Vagina (tissue), 2 donors: ENCODE measurements at regions not wholly inside any gene's neighbourhood (a gene's known extent, or its start where the extent isn't known, plus 50 kb on each side); places are given as distances from the start of the nearest gene placed in this dataset.
A peak's percentile ranks its signal among the peaks of the same experiment; 100 is the strongest.

ENCODE experiments used
- DNase-seq, 2 donors: peaks; one replicate each; pipeline ENCODE4 v3.0.0-alpha.2; 2017; ENCODE audit errors: extremely low spot score in 2 of 2
- H3K27ac ChIP-seq: fragments of 200-600 bp; sonication (generic); one replicate; pipeline ENCODE4 v1.5.1; 2019
- H3K27me3 ChIP-seq: fragments of 200-600 bp; sonication (generic); one replicate; pipeline ENCODE4 v1.5.1; 2019
- H3K36me3 ChIP-seq, 2 donors: fragments of 200-600 bp; sonication (generic); one replicate each; pipeline ENCODE4 v1.5.1; 2017 to 2019
- H3K4me1 ChIP-seq: fragments of 200-600 bp; sonication (generic); one replicate; pipeline ENCODE4 v1.5.1; 2019
- H3K4me3 ChIP-seq, 2 donors: fragments of 200-600 bp; sonication (generic); 1 replicate in 1 of 2; 2 replicates in 1 of 2; pipeline ENCODE4 v1.5.1; 2016 to 2019
- H3K9me3 ChIP-seq: fragments of 200-600 bp; sonication (generic); one replicate; pipeline ENCODE4 v1.5.1; 2019
- POLR2A ChIP-seq, 2 donors: fragments of 450-650 bp; IDR thresholded peaks; one replicate each; pipeline ENCODE4 v1.6.1; 2017; ENCODE audit warnings: antibody characterized with exemption in 2 of 2, mild to moderate bottlenecking in 2 of 2, moderate library complexity in 2 of 2
- POLR2AphosphoS5 ChIP-seq, 2 donors: sonication (generic); formaldehyde crosslinking; IDR thresholded peaks; one replicate each; pipeline ENCODE4 v1.9.0; 2017; ENCODE audit warnings: antibody characterized with exemption in 2 of 2, mild to moderate bottlenecking in 2 of 2, low read depth in 1 of 2; ENCODE audit not compliant: insufficient read depth in 1 of 2
- intact Hi-C: fragments of 100-400 bp; cut with DNase I; formaldehyde crosslinking; loops from one replicate; pipeline ENCODE4 v1.15.1; 2023
- TF ChIP-seq, protein P1 (sequence below), 3 experiments: fragments of 450-650 bp in 2 of 3; fragments of 200-600 bp in 1 of 3; sonication (generic) in 1 of 3; IDR thresholded peaks; one replicate each; pipeline ENCODE4 v1.5.1; 2017 to 2019; ENCODE audit warnings: antibody characterized with exemption in 3 of 3, mild to moderate bottlenecking in 2 of 3, moderate library complexity in 2 of 3

DNA sequence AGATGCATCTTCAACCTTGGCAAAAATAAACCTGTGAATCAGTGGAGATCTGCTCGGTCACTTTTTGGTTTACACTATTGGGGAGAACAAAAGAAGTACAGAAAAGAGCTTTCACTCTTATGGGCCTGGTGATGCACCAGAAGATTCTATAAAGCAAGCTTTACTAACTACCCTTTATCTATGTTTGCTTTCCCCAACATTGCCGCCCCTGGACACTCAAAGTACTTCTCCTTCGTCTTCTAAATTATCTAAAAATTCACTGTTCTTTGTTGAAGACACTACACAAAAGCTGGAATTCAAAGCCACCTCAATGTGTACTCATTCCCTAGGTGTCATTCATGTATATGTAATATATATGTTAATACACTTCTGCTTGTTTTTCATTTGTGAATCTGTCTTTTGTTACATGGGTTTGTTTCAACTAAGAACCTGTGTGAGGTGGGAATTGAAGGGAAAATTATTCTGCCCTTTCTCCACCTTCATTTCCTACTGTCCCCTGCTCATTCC is 97.9 kb upstream of the BTN3A2 start:
- TF ChIP-seq, protein P1, sequence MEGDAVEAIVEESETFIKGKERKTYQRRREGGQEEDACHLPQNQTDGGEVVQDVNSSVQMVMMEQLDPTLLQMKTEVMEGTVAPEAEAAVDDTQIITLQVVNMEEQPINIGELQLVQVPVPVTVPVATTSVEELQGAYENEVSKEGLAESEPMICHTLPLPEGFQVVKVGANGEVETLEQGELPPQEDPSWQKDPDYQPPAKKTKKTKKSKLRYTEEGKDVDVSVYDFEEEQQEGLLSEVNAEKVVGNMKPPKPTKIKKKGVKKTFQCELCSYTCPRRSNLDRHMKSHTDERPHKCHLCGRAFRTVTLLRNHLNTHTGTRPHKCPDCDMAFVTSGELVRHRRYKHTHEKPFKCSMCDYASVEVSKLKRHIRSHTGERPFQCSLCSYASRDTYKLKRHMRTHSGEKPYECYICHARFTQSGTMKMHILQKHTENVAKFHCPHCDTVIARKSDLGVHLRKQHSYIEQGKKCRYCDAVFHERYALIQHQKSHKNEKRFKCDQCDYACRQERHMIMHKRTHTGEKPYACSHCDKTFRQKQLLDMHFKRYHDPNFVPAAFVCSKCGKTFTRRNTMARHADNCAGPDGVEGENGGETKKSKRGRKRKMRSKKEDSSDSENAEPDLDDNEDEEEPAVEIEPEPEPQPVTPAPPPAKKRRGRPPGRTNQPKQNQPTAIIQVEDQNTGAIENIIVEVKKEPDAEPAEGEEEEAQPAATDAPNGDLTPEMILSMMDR (IDR thresholded peaks at IDR 0.05) = no peak
- TF ChIP-seq POLR2AphosphoS5 (IDR thresholded peaks at IDR 0.05; ENCODE audit: insufficient read depth in 1 of 2, low read depth in 1 of 2) (no peak), POLR2A (IDR thresholded peaks at IDR 0.05) (no peak)
- Histone ChIP-seq H3K9me3 (no peaks in the 10 kb centered on the region), H3K27me3 (no peaks in the 10 kb centered on the region), H3K36me3 (no peaks in the 10 kb centered on the region), H3K4me1 (peaks cover 6% of the 10 kb centered on the region), H3K27ac (no peak overlapping the region), H3K4me3 (no peak overlapping the region)
- intact Hi-C loops = no loop called here
- DNase-seq = no peak

DNA sequence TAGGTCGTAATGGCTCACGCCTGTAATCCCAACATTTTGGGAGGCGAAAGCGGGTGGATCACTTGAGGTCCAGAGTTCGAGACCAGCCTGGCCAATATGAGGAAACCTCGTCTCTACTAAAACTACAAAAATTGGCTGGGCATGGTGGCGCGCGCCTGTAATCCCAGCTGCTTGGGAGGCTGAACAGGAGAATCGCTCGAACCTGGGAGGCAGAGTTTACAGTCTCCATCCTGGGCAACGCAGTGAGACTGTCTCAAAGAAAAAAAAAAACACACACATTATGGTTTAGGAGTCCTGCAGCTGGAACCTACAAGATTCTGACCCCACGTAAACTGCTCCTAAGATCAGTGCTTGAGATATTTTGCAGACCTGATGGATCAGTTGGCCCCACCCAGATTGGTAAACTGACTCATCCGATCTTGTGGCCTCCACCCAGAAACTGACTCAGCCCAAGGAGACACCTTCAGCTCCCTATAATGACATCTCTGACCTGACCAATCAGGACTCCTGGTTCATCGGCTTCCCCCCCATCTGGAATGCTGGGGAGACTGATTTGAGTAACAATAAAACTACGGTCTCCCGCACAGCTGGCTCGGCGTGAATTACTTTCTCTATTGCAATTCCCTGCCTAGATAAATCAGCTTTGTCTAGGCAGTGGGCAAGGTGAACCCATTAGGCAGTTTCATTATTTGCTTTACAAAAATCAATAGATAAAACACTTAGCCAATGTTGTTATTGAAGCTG is 96.2 kb upstream of the BTN3A2 start:
- Histone ChIP-seq H3K4me1 (peaks cover 16% of the 10 kb centered on the region), H3K27ac (no peak overlapping the region), H3K9me3 (no peaks in the 10 kb centered on the region), H3K4me3 (no peak overlapping the region), H3K36me3 (no peaks in the 10 kb centered on the region), H3K27me3 (no peaks in the 10 kb centered on the region)
- intact Hi-C loops = no loop called here
- DNase-seq = peak in 1 of 2 donors; percentile 34
- TF ChIP-seq POLR2AphosphoS5 (IDR thresholded peaks at IDR 0.05; ENCODE audit: insufficient read depth in 1 of 2, low read depth in 1 of 2) = no peak
- no peak for TF ChIP-seq POLR2A (IDR thresholded peaks at IDR 0.05)
- TF ChIP-seq, protein P1 (IDR thresholded peaks at IDR 0.05) = no peak

DNA sequence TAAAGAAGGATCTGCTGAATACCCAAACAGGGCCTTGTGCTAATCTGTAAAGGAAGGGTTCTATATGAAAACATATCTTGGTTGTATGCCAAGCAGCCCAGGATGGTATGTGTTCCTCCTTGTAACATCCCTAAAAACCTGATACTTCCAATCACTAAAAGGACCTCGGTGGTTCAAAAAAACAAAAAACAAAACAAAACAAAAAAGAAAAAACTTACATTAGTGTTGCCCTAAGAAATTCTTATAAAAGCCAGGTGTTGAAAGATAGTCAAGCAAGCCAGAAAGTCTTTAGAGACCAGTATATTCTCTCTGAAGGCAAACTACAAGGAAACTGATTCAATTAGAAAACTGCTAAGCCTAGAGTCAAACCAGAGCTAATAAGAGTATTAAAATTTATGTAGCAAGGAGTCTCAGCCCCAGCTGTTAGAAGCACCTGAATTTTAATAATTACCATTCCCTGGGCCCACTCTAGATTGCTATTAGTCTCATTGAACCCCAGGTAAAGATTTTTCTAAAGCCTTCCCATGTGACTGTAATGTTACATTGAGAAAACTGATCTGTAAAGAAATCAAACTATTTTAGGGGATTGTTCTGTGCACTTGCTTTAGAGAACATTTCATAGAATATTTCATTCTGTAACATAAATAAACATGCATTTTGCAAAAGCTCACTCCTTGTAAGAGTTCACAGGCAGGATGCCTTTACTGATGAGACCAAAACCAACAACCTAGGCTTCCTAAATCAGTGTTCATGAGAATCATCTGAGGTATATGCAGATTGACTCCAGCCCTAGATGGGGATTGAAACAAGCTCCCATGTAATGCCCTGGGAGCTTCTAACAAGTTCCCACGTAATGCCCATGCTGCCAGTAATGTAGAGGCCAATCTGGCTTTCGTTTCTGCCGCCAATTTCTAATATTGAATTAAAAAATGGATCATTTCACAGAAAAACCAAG is 95.2 kb upstream of the BTN3A2 start:
- no peak for DNase-seq
- Histone ChIP-seq H3K27ac (no peak overlapping the region), H3K9me3 (no peaks in the 10 kb centered on the region), H3K27me3 (no peaks in the 10 kb centered on the region), H3K36me3 (no peaks in the 10 kb centered on the region), H3K4me1 (peaks cover 16% of the 10 kb centered on the region), H3K4me3 (no peak overlapping the region)
- intact Hi-C loops = no loop called here
- TF ChIP-seq, protein P1 (IDR thresholded peaks at IDR 0.05) = no peak
- TF ChIP-seq POLR2AphosphoS5 (IDR thresholded peaks at IDR 0.05; ENCODE audit: insufficient read depth in 1 of 2, low read depth in 1 of 2) (no peak), POLR2A (IDR thresholded peaks at IDR 0.05) (no peak)

DNA sequence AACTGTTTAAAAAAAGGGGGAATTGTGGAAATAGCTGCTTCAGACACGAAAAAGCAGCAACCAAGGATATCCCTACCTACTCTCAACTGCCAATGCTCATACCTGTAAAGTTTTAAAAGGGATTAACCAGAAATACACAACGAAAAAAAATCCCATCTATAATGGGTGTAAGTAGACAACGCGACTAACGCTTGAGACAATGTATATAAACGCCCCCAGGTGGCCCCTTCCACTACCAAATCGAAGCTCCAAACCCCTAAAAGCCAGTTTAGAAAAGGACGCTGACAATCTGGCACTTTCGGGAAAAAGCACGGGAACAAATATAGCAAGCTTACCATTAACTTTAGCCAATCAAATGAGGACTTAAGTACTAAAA is 94.5 kb upstream of the BTN3A2 start:
- Histone ChIP-seq H3K4me1 (peaks cover 16% of the 10 kb centered on the region), H3K4me3 (no peak overlapping the region), H3K9me3 (no peaks in the 10 kb centered on the region), H3K27ac (no peak overlapping the region), H3K36me3 (no peaks in the 10 kb centered on the region), H3K27me3 (no peaks in the 10 kb centered on the region)
- DNase-seq = no peak
- intact Hi-C loops = no loop called here
- TF ChIP-seq POLR2AphosphoS5 (IDR thresholded peaks at IDR 0.05; ENCODE audit: insufficient read depth in 1 of 2, low read depth in 1 of 2) = no peak
- TF ChIP-seq, protein P1 (IDR thresholded peaks at IDR 0.05) = no peak
- no peak for TF ChIP-seq POLR2A (IDR thresholded peaks at IDR 0.05)
